ENCODE measurements at regions not wholly inside any gene's neighbourhood (a gene's known extent, or its start where the extent isn't known, plus 50 kb on each side); places are given as distances from the start of the nearest gene placed in this dataset.
A peak's percentile ranks its signal among the peaks of the same experiment; 100 is the strongest.
"Not testable (repeated sequence)": the region's sequence is repeated elsewhere in the genome, so short reads cannot be mapped to it uniquely, and the experiment has no call there.

GRCh38 chr10:30742471-30742870 lies 112.9 kb upstream of the LYZL2 start:
- H3K9me3 ChIP-seq (ENCODE audit: control insufficient read depth, insufficient read depth, low read length): no peaks in the 10 kb centered on the region; the same call in 1 of the 2 replicates
- no peaks in the 10 kb centered on the region for H3K27me3 ChIP-seq (ENCODE audit: control insufficient read depth, insufficient read depth, low read length)
- ChIA-PET POLR2A (no interaction called here), CTCF (no interaction called here)
- H3K27ac ChIP-seq (ENCODE audit: low read depth, low read length): no peak overlapping the region
- TF ChIP-seq CTCF (IDR thresholded peaks at IDR 0.05; ENCODE audit: low read depth, low read length): no peak
- no peak for DNase-seq (ENCODE audit: low read depth, low spot score)
- no peak overlapping the region for H3K4me3 ChIP-seq (ENCODE audit: low read depth, low read length)

GRCh38 chr10:30740774-30741173 lies 111.2 kb upstream of the LYZL2 start:
- H3K27ac ChIP-seq (ENCODE audit: low read depth, low read length); H3K4me3 ChIP-seq (ENCODE audit: low read depth, low read length); DNase-seq (ENCODE audit: low read depth, low spot score); CTCF ChIA-PET; H3K27me3 ChIP-seq (ENCODE audit: control insufficient read depth, insufficient read depth, low read length); POLR2A ChIA-PET; H3K9me3 ChIP-seq (ENCODE audit: control insufficient read depth, insufficient read depth, low read length): not testable (repeated sequence)

- no peak for DNase-seq (ENCODE audit: low read depth, low spot score)
- Histone ChIP-seq H3K9me3 (ENCODE audit: control insufficient read depth, insufficient read depth, low read length) (no peaks in the 10 kb centered on the region), H3K27me3 (ENCODE audit: control insufficient read depth, insufficient read depth, low read length) (no peaks in the 10 kb centered on the region), H3K4me3 (ENCODE audit: low read depth, low read length) (no peak overlapping the region), H3K27ac (ENCODE audit: low read depth, low read length) (no peak overlapping the region)
- no peak for TF ChIP-seq CTCF (IDR thresholded peaks at IDR 0.05; ENCODE audit: low read depth, low read length)
- ChIA-PET CTCF (no interaction called here), POLR2A (no interaction called here)
Observed at GRCh38 chr10:30738416-30738815, 108.9 kb upstream of the LYZL2 start.

GRCh38 chr10:30737931-30738391 lies 108.4 kb upstream of the LYZL2 start:
- CTCF ChIA-PET: no interaction called here
- no peak overlapping the region for H3K4me3 ChIP-seq (ENCODE audit: low read depth, low read length)

GRCh38 chr10:30736685-30737232 lies 107.2 kb upstream of the LYZL2 start:
- H3K27me3 ChIP-seq (ENCODE audit: control insufficient read depth, insufficient read depth, low read length): no peaks in the 10 kb centered on the region
- CTCF ChIA-PET: interaction anchor here (1.8 to 2.4 kb wide), 2 partner anchors 47 to 50 kb away, joined by 7 to 14 read pairs; no protein-coding TSS in a partner anchor
- TF ChIP-seq CTCF (IDR thresholded peaks at IDR 0.05; ENCODE audit: low read depth, low read length): no peak
- H3K4me3 ChIP-seq (ENCODE audit: low read depth, low read length): no peak overlapping the region
- H3K27ac ChIP-seq (ENCODE audit: low read depth, low read length): peak overlapping the region; percentile 95
- no peaks in the 10 kb centered on the region; the same call in 1 of the 2 replicates for H3K9me3 ChIP-seq (ENCODE audit: control insufficient read depth, insufficient read depth, low read length)
- DNase-seq (ENCODE audit: low read depth, low spot score): peak; percentile 99
- POLR2A ChIA-PET: interaction anchor here (0.6 to 1.9 kb wide), 12 partner anchors 18 to 1078 kb away, joined by 3 to 14 read pairs (median 6); partner anchors contain the start of gene ZNF438

More at GRCh38 chr10:30737931-30738391, 108.4 kb upstream of the LYZL2 start:
- Histone ChIP-seq H3K27me3 (ENCODE audit: control insufficient read depth, insufficient read depth, low read length) (no peaks in the 10 kb centered on the region), H3K9me3 (ENCODE audit: control insufficient read depth, insufficient read depth, low read length) (no peaks in the 10 kb centered on the region), H3K27ac (ENCODE audit: low read depth, low read length) (peak overlapping the region; percentile 94)
- no peak for DNase-seq (ENCODE audit: low read depth, low spot score)
- POLR2A ChIA-PET: interaction anchor here (0.5 to 1.9 kb wide), 2 partner anchors 294 to 1078 kb away, joined by 3 to 11 read pairs; partner anchors contain the start of gene ZNF438
- no peak for TF ChIP-seq CTCF (IDR thresholded peaks at IDR 0.05; ENCODE audit: low read depth, low read length)

All from AG04450 (cell line).